WTC11 (cell line): ENCODE measurements at regions not wholly inside any gene's neighbourhood (a gene's known extent, or its start where the extent isn't known, plus 50 kb on each side); places are given as distances from the start of the nearest gene placed in this dataset.

Source experiments
- ATAC-seq: fragments of 200-7000 bp; cut with Tn5 transposase; 2 replicates; pipeline ENCODE4 v1.10.0; 2021; ENCODE audit warnings: mild to moderate bottlenecking, moderate library complexity
- CTCF ChIA-PET: fragments of 300-600 bp; sonication (Branson Sonifier 250); formaldehyde crosslinking; loops from one replicate; lab custom pipeline; 2021; ENCODE audit warnings: antibody characterized with exemption; lab: Charles Lee
- POLR2A ChIA-PET: fragments of 350-600 bp; sonication (Branson Sonifier 250); formaldehyde crosslinking; loops from one replicate; lab custom pipeline; 2021; ENCODE audit warnings: antibody characterized with exemption; lab: Charles Lee
- DNase-seq: peaks from one replicate; pipeline ENCODE4 v3.0.0; 2021; ENCODE audit warnings: low spot score
- H3K27ac Mint-ChIP-seq: 2 replicates; pipeline ENCODE4 v1.8.0; 2021; ENCODE audit warnings: mixed read lengths
- H3K27me3 Mint-ChIP-seq: 2 replicates; pipeline ENCODE4 v1.8.0; 2021; ENCODE audit warnings: low read depth, mild to moderate bottlenecking, moderate library complexity, mixed read lengths
- H3K36me3 Mint-ChIP-seq: 2 replicates; pipeline ENCODE4 v1.8.0; 2021; ENCODE audit warnings: mixed read lengths
- H3K4me1 Mint-ChIP-seq: 2 replicates; pipeline ENCODE4 v1.8.0; 2022; ENCODE audit warnings: mixed read lengths
- H3K4me3 Mint-ChIP-seq: 2 replicates; pipeline ENCODE4 v1.8.0; 2021; ENCODE audit warnings: mild to moderate bottlenecking, moderate library complexity, mixed read lengths
- H3K9me3 Mint-ChIP-seq: 2 replicates; pipeline ENCODE4 v1.8.0; 2021; ENCODE audit warnings: mixed read lengths
- ATF6 ChIP-seq: sonication (generic); formaldehyde crosslinking; IDR thresholded peaks from 2 replicates; pipeline ENCODE4 v1.8.1; 2023; ENCODE audit warnings: mild to moderate bottlenecking, missing genetic modification reagents
- CTCF ChIP-seq: fragments of 200-600 bp; IDR thresholded peaks from 2 replicates; pipeline ENCODE4 v1.8.0; 2022; ENCODE audit warnings: antibody characterized with exemption
- E2F5 ChIP-seq: sonication (generic); formaldehyde crosslinking; IDR thresholded peaks from 2 replicates; pipeline ENCODE4 v1.8.1; 2022; ENCODE audit warnings: mild to moderate bottlenecking, moderate library complexity, missing genetic modification reagents
- ELF4 ChIP-seq: sonication (generic); formaldehyde crosslinking; IDR thresholded peaks from 2 replicates; pipeline ENCODE4 v1.8.1; 2022; ENCODE audit warnings: low read depth, mild to moderate bottlenecking, moderate library complexity, missing genetic modification reagents
- IRF1 ChIP-seq: sonication (generic); formaldehyde crosslinking; IDR thresholded peaks from 2 replicates; pipeline ENCODE4 v1.8.0; 2023; ENCODE audit warnings: missing genetic modification reagents
- JUN ChIP-seq: sonication (generic); formaldehyde crosslinking; IDR thresholded peaks from 2 replicates; pipeline ENCODE4 v1.8.0; 2023; ENCODE audit warnings: mild to moderate bottlenecking, missing genetic modification reagents
- MXD4 ChIP-seq: fragments of 250-450 bp; sonication (Bioruptor Pico); IDR thresholded peaks from 2 replicates; pipeline ENCODE4 v1.8.0; 2021; ENCODE audit warnings: mild to moderate bottlenecking, moderate library complexity, borderline replicate concordance
- MYBL2 ChIP-seq: sonication (generic); formaldehyde crosslinking; IDR thresholded peaks from 2 replicates; pipeline ENCODE4 v1.8.1; 2023; ENCODE audit warnings: mild to moderate bottlenecking, moderate library complexity, missing genetic modification reagents
- NFATC4 ChIP-seq: fragments of 250-450 bp; sonication (Bioruptor Pico); IDR thresholded peaks from 2 replicates; pipeline ENCODE4 v1.9.0; 2021; ENCODE audit warnings: mild to moderate bottlenecking
- NR2C2 ChIP-seq: sonication (generic); formaldehyde crosslinking; IDR thresholded peaks from 2 replicates; pipeline ENCODE4 v1.8.0; 2022; ENCODE audit warnings: mild to moderate bottlenecking, missing genetic modification reagents
- NR3C1 ChIP-seq: sonication (generic); formaldehyde crosslinking; conservative IDR thresholded peaks from 2 replicates; pipeline ENCODE4 v1.8.1; 2023; ENCODE audit warnings: low read depth, mild to moderate bottlenecking, missing genetic modification reagents
- OVOL2 ChIP-seq: fragments of 250-450 bp; sonication (Bioruptor Pico); IDR thresholded peaks from 2 replicates; pipeline ENCODE4 v1.9.0; 2021; ENCODE audit warnings: mild to moderate bottlenecking, borderline replicate concordance
- RORB ChIP-seq: fragments of 250-450 bp; sonication (Bioruptor Pico); IDR thresholded peaks from 2 replicates; pipeline ENCODE4 v1.9.0; 2021; ENCODE audit warnings: mild to moderate bottlenecking
- STAT6 ChIP-seq: sonication (generic); formaldehyde crosslinking; conservative IDR thresholded peaks from 2 replicates; pipeline ENCODE4 v1.8.1; 2023; ENCODE audit warnings: mild to moderate bottlenecking, low read depth, missing genetic modification reagents, moderate library complexity
- ZBTB21 ChIP-seq: sonication (generic); formaldehyde crosslinking; IDR thresholded peaks from 2 replicates; pipeline ENCODE4 v1.8.1; 2023; ENCODE audit warnings: mild to moderate bottlenecking, missing genetic modification reagents, borderline replicate concordance
- ZMAT4 ChIP-seq: fragments of 250-450 bp; sonication (Bioruptor Pico); IDR thresholded peaks from 2 replicates; pipeline ENCODE4 v1.9.0; 2021; ENCODE audit warnings: mild to moderate bottlenecking
- ZNF138 ChIP-seq: sonication (generic); formaldehyde crosslinking; conservative IDR thresholded peaks from 2 replicates; pipeline ENCODE4 v1.8.1; 2022; ENCODE audit warnings: mild to moderate bottlenecking, moderate library complexity, missing genetic modification reagents
- ZNF281 ChIP-seq: sonication (generic); formaldehyde crosslinking; IDR thresholded peaks from 2 replicates; pipeline ENCODE4 v1.8.0; 2023; ENCODE audit warnings: mild to moderate bottlenecking, missing genetic modification reagents

- TF ChIP-seq ELF4 (no peak), NFATC4 (CRISPR knock-in tag) (no peak), STAT6 (CRISPR knock-in tag) (no peak), ATF6 (no peak), MYBL2 (CRISPR knock-in tag) (no peak), ZBTB21 (CRISPR knock-in tag) (no peak), NR2C2 (CRISPR knock-in tag) (no peak), IRF1 (CRISPR knock-in tag) (no peak), JUN (CRISPR knock-in tag) (no peak)
- TF ChIP-seq, all 79 proteins: peak for 0
Observed at GRCh38 chr9:86541014-86541570, 186.9 kb upstream of the TUT7 start (continued).

- TF ChIP-seq ZMAT4 (CRISPR knock-in tag) (no peak), RORB (CRISPR knock-in tag) (no peak), OVOL2 (CRISPR knock-in tag) (no peak), E2F5 (CRISPR knock-in tag) (no peak), MXD4 (CRISPR knock-in tag) (no peak), ZNF138 (no peak)
- TF ChIP-seq, all 79 proteins: peak for 0
- DNase-seq (no peak), ATAC-seq (no peak)
- POLR2A ChIA-PET: no interaction called here
- Mint-ChIP-seq H3K27ac (no peak overlapping the region; the same call in 1 of the 2 replicates), H3K4me3 (no peak overlapping the region), H3K4me1 (peaks cover 19% of the 10 kb centered on the region), H3K9me3 (peaks cover 27% of the 10 kb centered on the region), H3K36me3 (peaks cover 15% of the 10 kb centered on the region), H3K27me3 (no peaks in the 10 kb centered on the region)
- CTCF ChIA-PET: no interaction called here
Observed at GRCh38 chr9:86535406-86535915, 181.3 kb upstream of the TUT7 start.

GRCh38 chr9:86534572-86535258, 180.5 kb upstream of the TUT7 start:
- no peaks in the 10 kb centered on the region for H3K27me3 Mint-ChIP-seq
- H3K27ac Mint-ChIP-seq: no peak overlapping the region
- no peak overlapping the region for H3K4me3 Mint-ChIP-seq
- DNase-seq (no peak), ATAC-seq (no peak)
- ChIA-PET CTCF (no interaction called here), POLR2A (no interaction called here)
- H3K9me3 Mint-ChIP-seq: peaks cover 27% of the 10 kb centered on the region
- peaks cover 23% of the 10 kb centered on the region for H3K4me1 Mint-ChIP-seq
- H3K36me3 Mint-ChIP-seq: peaks cover 15% of the 10 kb centered on the region
- TF ChIP-seq NR3C1 (no peak), CTCF (no peak), ZNF281 (CRISPR knock-in tag) (no peak)
